ENCODE measurements at regions not wholly inside any gene's neighbourhood (a gene's known extent, or its start where the extent isn't known, plus 50 kb on each side); places are given as distances from the start of the nearest gene placed in this dataset.
A peak's percentile ranks its signal among the peaks of the same experiment; 100 is the strongest.

GRCh38 chr2:67871686-67872412 lies 191.0 kb downstream of the C1D start (continued):
- no peak for TF ChIP-seq ZNF565 (CRISPR knock-in tag; conservative IDR thresholded peaks at IDR 0.05; ENCODE audit: low read depth)
- TF ChIP-seq CREB5 (CRISPR knock-in tag; IDR thresholded peaks at IDR 0.05; ENCODE audit: low read depth) = no peak
- no peak for TF ChIP-seq PPARA (CRISPR knock-in tag; IDR thresholded peaks at IDR 0.05; ENCODE audit: borderline replicate concordance)
- no peak; the same call in 1 of the 2 replicates for TF ChIP-seq OSR1 (CRISPR knock-in tag; IDR thresholded peaks at IDR 0.05)
- TF ChIP-seq SNAI2 (CRISPR knock-in tag; IDR thresholded peaks at IDR 0.05) = no peak
- no peak for TF ChIP-seq ZFP30 (CRISPR knock-in tag; IDR thresholded peaks at IDR 0.05)

- peak; percentile 37 for ATAC-seq
- TF ChIP-seq ZC3H10 (CRISPR knock-in tag; IDR thresholded peaks at IDR 0.05) = no peak
- TF ChIP-seq BACH2 (CRISPR knock-in tag; IDR thresholded peaks at IDR 0.05; ENCODE audit: borderline replicate concordance) = no peak
- TF ChIP-seq TCF4 (CRISPR knock-in tag; IDR thresholded peaks at IDR 0.05; ENCODE audit: borderline replicate concordance) = no peak
- TF ChIP-seq CSDC2 (CRISPR knock-in tag; IDR thresholded peaks at IDR 0.05) = no peak
- no peak for TF ChIP-seq ISL1 (CRISPR knock-in tag; IDR thresholded peaks at IDR 0.05)
- TF ChIP-seq, protein P1, sequence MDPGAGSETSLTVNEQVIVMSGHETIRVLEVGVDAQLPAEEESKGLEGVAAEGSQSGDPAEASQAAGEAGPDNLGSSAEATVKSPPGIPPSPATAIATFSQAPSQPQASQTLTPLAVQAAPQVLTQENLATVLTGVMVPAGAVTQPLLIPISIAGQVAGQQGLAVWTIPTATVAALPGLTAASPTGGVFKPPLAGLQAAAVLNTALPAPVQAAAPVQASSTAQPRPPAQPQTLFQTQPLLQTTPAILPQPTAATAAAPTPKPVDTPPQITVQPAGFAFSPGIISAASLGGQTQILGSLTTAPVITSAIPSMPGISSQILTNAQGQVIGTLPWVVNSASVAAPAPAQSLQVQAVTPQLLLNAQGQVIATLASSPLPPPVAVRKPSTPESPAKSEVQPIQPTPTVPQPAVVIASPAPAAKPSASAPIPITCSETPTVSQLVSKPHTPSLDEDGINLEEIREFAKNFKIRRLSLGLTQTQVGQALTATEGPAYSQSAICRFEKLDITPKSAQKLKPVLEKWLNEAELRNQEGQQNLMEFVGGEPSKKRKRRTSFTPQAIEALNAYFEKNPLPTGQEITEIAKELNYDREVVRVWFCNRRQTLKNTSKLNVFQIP (CRISPR knock-in tag; IDR thresholded peaks at IDR 0.05; ENCODE audit: borderline replicate concordance, low read depth) = no peak
- no peak for TF ChIP-seq SNAI2 (CRISPR knock-in tag; IDR thresholded peaks at IDR 0.05)
- TF ChIP-seq ZFP30 (CRISPR knock-in tag; IDR thresholded peaks at IDR 0.05) = no peak
- TF ChIP-seq ZNF565 (CRISPR knock-in tag; conservative IDR thresholded peaks at IDR 0.05; ENCODE audit: low read depth) = no peak
- no peak for TF ChIP-seq GLIS3 (CRISPR knock-in tag; IDR thresholded peaks at IDR 0.05)
- no peak for TF ChIP-seq ARNTL (CRISPR knock-in tag; IDR thresholded peaks at IDR 0.05; ENCODE audit: borderline replicate concordance, low read depth)
- no peak for TF ChIP-seq TOX (CRISPR knock-in tag; IDR thresholded peaks at IDR 0.05; ENCODE audit: borderline replicate concordance)
These were observed 190.3 kb downstream of the C1D start for GRCh38 chr2:67872481-67872880.

DNA sequence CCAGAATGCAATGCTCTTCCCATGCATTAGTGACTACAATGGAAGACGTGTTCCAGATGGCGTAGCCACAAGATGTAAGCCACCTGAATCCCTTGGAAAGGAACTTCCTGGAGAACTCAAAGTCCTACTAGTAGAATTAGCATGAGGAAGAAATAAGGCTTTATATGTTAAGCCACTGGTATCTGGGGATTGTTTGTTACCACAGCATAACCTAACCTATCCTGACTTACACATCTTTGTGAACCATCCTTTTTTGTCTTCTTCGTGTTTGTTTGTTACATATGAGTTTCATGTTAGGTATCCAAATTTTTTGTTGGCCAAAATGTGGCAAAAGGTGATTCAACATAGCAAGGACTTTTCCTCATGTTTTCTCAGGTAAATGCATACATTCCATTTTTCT lies 188.9 kb downstream of the C1D start:
- TF ChIP-seq SNAI2 (CRISPR knock-in tag; IDR thresholded peaks at IDR 0.05) (no peak), TCF4 (CRISPR knock-in tag; IDR thresholded peaks at IDR 0.05; ENCODE audit: borderline replicate concordance) (no peak), CSDC2 (CRISPR knock-in tag; IDR thresholded peaks at IDR 0.05) (no peak), ESRRG (CRISPR knock-in tag; IDR thresholded peaks at IDR 0.05) (no peak), TOX (CRISPR knock-in tag; IDR thresholded peaks at IDR 0.05; ENCODE audit: borderline replicate concordance) (no peak), ARNTL (CRISPR knock-in tag; IDR thresholded peaks at IDR 0.05; ENCODE audit: borderline replicate concordance, low read depth) (no peak), CREB5 (CRISPR knock-in tag; IDR thresholded peaks at IDR 0.05; ENCODE audit: low read depth) (no peak), ZC3H10 (CRISPR knock-in tag; IDR thresholded peaks at IDR 0.05) (no peak), CSRNP3 (CRISPR knock-in tag; IDR thresholded peaks at IDR 0.05) (no peak), ZNF70 (CRISPR knock-in tag; IDR thresholded peaks at IDR 0.05) (no peak), OSR1 (CRISPR knock-in tag; IDR thresholded peaks at IDR 0.05) (no peak), PATZ1 (CRISPR knock-in tag; IDR thresholded peaks at IDR 0.05; ENCODE audit: borderline replicate concordance) (no peak), ISL1 (CRISPR knock-in tag; IDR thresholded peaks at IDR 0.05) (no peak), PPARA (CRISPR knock-in tag; IDR thresholded peaks at IDR 0.05; ENCODE audit: borderline replicate concordance) (no peak), ZNF565 (CRISPR knock-in tag; conservative IDR thresholded peaks at IDR 0.05; ENCODE audit: low read depth) (no peak), RARB (CRISPR knock-in tag; IDR thresholded peaks at IDR 0.05) (no peak)
- TF ChIP-seq, protein P1 (CRISPR knock-in tag; IDR thresholded peaks at IDR 0.05; ENCODE audit: borderline replicate concordance, low read depth) = no peak
- TF ChIP-seq, protein P2, sequence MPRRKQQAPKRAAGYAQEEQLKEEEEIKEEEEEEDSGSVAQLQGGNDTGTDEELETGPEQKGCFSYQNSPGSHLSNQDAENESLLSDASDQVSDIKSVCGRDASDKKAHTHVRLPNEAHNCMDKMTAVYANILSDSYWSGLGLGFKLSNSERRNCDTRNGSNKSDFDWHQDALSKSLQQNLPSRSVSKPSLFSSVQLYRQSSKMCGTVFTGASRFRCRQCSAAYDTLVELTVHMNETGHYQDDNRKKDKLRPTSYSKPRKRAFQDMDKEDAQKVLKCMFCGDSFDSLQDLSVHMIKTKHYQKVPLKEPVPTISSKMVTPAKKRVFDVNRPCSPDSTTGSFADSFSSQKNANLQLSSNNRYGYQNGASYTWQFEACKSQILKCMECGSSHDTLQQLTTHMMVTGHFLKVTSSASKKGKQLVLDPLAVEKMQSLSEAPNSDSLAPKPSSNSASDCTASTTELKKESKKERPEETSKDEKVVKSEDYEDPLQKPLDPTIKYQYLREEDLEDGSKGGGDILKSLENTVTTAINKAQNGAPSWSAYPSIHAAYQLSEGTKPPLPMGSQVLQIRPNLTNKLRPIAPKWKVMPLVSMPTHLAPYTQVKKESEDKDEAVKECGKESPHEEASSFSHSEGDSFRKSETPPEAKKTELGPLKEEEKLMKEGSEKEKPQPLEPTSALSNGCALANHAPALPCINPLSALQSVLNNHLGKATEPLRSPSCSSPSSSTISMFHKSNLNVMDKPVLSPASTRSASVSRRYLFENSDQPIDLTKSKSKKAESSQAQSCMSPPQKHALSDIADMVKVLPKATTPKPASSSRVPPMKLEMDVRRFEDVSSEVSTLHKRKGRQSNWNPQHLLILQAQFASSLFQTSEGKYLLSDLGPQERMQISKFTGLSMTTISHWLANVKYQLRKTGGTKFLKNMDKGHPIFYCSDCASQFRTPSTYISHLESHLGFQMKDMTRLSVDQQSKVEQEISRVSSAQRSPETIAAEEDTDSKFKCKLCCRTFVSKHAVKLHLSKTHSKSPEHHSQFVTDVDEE (CRISPR knock-in tag; IDR thresholded peaks at IDR 0.05) = no peak
- ATAC-seq = no peak
